SK-N-SH treated with all-trans-retinoic acid at 6 μM for 48 hours (cell line): ENCODE measurements at regions not wholly inside any gene's neighbourhood (a gene's known extent, or its start where the extent isn't known, plus 50 kb on each side); places are given as distances from the start of the nearest gene placed in this dataset.

ENCODE experiments used
- ARNTL ChIP-seq: fragments of 450-650 bp; formaldehyde crosslinking; IDR thresholded peaks from 2 replicates; pipeline ENCODE4 v1.5.0; 2020; ENCODE audit warnings: low read depth, mild to moderate bottlenecking, moderate library complexity, borderline replicate concordance
- PATZ1 ChIP-seq: fragments of 250-450 bp; sonication (Bioruptor Pico); IDR thresholded peaks from 2 replicates; pipeline ENCODE4 v1.8.0; 2020; ENCODE audit warnings: mild to moderate bottlenecking, moderate library complexity, borderline replicate concordance
- SNAI2 ChIP-seq: fragments of 250-450 bp; sonication (Bioruptor Pico); IDR thresholded peaks from 2 replicates; pipeline ENCODE4 v1.5.0; 2020; ENCODE audit warnings: mild to moderate bottlenecking, moderate library complexity

- no peak for TF ChIP-seq ARNTL (CRISPR knock-in tag)
- TF ChIP-seq SNAI2 = no peak
- no peak for TF ChIP-seq PATZ1 (CRISPR knock-in tag)
Observed at GRCh38 chr17:77596491-77597417, 361.7 kb upstream of the TNRC6C start.
